Mucosa of stomach (tissue), 1 donor: ENCODE measurements at regions not wholly inside any gene's neighbourhood (a gene's known extent, or its start where the extent isn't known, plus 50 kb on each side); places are given as distances from the start of the nearest gene placed in this dataset.

Experiments used
- H3K27me3 ChIP-seq: one replicate; pipeline ENCODE4 v1.7.0; 2013; ENCODE audit warnings: mild to moderate bottlenecking, low read length; ENCODE audit not compliant: control insufficient read depth, insufficient read depth
- H3K36me3 ChIP-seq: one replicate; pipeline ENCODE4 v1.7.0; 2013; ENCODE audit warnings: low read length; ENCODE audit not compliant: control insufficient read depth, insufficient read depth
- H3K4me1 ChIP-seq: one replicate; pipeline ENCODE4 v1.7.0; 2013; ENCODE audit warnings: mild to moderate bottlenecking, low read length; ENCODE audit not compliant: control insufficient read depth, insufficient read depth
- H3K4me3 ChIP-seq: one replicate; pipeline ENCODE4 v1.7.0; 2013; ENCODE audit warnings: low read length
- H3K9ac ChIP-seq: one replicate; pipeline ENCODE4 v1.7.0; 2013; ENCODE audit warnings: mild to moderate bottlenecking, low read length, moderate library complexity
- H3K9me3 ChIP-seq: one replicate; pipeline ENCODE4 v1.7.0; 2013; ENCODE audit warnings: mild to moderate bottlenecking, low read length, moderate library complexity; ENCODE audit not compliant: control insufficient read depth
- donor health status: Pancreatic carcinoma.

GRCh38 chr13:34881494-34881893, 60.6 kb upstream of the NBEA start:
- Histone ChIP-seq H3K9ac (no peak overlapping the region), H3K36me3 (no peaks in the 10 kb centered on the region), H3K9me3 (no peaks in the 10 kb centered on the region), H3K27me3 (no peaks in the 10 kb centered on the region), H3K4me3 (no peak overlapping the region), H3K4me1 (no peaks in the 10 kb centered on the region)

DNA sequence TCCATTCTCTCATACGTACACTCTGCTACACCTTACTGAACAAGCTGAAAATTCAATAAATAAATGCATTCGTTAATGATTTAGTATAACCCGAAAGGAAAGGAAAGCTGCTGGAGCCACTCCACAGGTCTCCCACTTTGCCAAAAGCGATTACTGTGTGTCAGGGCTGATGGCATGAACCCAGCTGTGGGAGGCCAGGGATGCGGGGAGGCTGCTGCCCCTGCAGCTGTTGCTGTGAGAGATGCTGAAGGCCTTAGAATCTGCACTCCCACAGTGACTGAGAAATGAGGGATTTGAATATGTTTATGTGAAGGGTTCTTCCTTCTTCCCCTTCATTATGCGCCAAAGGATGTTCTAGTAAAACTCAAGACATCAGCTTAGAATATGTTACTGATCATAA, 58.7 kb upstream of the NBEA start:
- Histone ChIP-seq H3K4me3 (no peak overlapping the region), H3K36me3 (no peaks in the 10 kb centered on the region), H3K9me3 (no peaks in the 10 kb centered on the region), H3K9ac (no peak overlapping the region), H3K4me1 (no peaks in the 10 kb centered on the region), H3K27me3 (no peaks in the 10 kb centered on the region)

- no peaks in the 10 kb centered on the region for H3K27me3 ChIP-seq
- H3K36me3 ChIP-seq: no peaks in the 10 kb centered on the region
- H3K9me3 ChIP-seq: no peaks in the 10 kb centered on the region
- no peak overlapping the region for H3K4me3 ChIP-seq
- no peaks in the 10 kb centered on the region for H3K4me1 ChIP-seq
- H3K9ac ChIP-seq: no peak overlapping the region
These were observed 57.7 kb upstream of the NBEA start for GRCh38 chr13:34884366-34884765.

GRCh38 chr13:34886121-34886875, 55.8 kb upstream of the NBEA start:
- Histone ChIP-seq H3K27me3 (no peaks in the 10 kb centered on the region), H3K36me3 (no peaks in the 10 kb centered on the region), H3K4me1 (no peaks in the 10 kb centered on the region), H3K9ac (no peak overlapping the region), H3K9me3 (no peaks in the 10 kb centered on the region), H3K4me3 (no peak overlapping the region)

DNA sequence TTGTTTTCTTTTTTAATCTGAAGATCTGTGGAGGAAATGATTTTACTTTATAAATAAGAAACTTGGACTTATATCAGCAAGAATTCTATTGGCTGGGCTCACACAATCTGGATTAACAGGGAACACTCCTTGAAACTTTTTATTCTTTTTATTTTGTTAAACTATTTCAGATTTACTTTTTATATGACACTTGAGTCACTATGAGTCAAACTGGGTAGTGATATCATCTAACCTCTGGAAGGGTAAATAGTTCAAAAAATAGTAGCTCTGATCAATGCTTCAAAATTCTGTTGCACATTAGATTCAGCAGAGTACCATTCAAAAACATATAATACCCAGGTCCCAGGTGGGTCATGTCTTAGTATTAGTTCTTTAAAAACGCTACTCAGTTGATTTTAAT, 55.1 kb upstream of the NBEA start:
- H3K27me3 ChIP-seq: no peaks in the 10 kb centered on the region
- no peak overlapping the region for H3K9ac ChIP-seq
- H3K4me3 ChIP-seq: no peak overlapping the region
- H3K9me3 ChIP-seq: no peaks in the 10 kb centered on the region
- no peaks in the 10 kb centered on the region for H3K36me3 ChIP-seq
- H3K4me1 ChIP-seq: no peaks in the 10 kb centered on the region
